Uterus (tissue), 3 donors: ENCODE measurements at regions not wholly inside any gene's neighbourhood (a gene's known extent, or its start where the extent isn't known, plus 50 kb on each side); places are given as distances from the start of the nearest gene placed in this dataset.

ENCODE experiments used
- DNase-seq, 2 donors: peaks; one replicate each; pipeline ENCODE4 v3.0.0-alpha.2; 2019 to 2020
- H3K27ac ChIP-seq, 2 donors: fragments of 200-600 bp; sonication (generic); 1 replicate in 1 of 2; 2 replicates in 1 of 2; pipeline ENCODE4 v1.5.1; 2016 to 2018
- H3K27me3 ChIP-seq, 2 donors: fragments of 200-600 bp; sonication (generic); one replicate each; pipeline ENCODE4 v1.5.1; 2018 to 2019; ENCODE audit warnings: control low read depth in 1 of 2
- H3K36me3 ChIP-seq, 2 donors: fragments of 200-600 bp; sonication (generic); one replicate each; pipeline ENCODE4 v1.5.1; 2019; ENCODE audit warnings: control low read depth in 1 of 2
- H3K4me1 ChIP-seq, 2 donors: fragments of 200-600 bp; sonication (generic); one replicate each; pipeline ENCODE4 v1.5.1; 2018 to 2019; ENCODE audit warnings: control low read depth in 1 of 2
- H3K4me3 ChIP-seq, 2 donors: fragments of 200-600 bp; sonication (generic); 1 replicate in 1 of 2; 2 replicates in 1 of 2; pipeline ENCODE4 v1.5.1; 2018 to 2019; ENCODE audit warnings: mild to moderate bottlenecking in 1 of 2
- H3K9me3 ChIP-seq, 2 donors: fragments of 200-600 bp; sonication (generic); one replicate each; pipeline ENCODE4 v1.5.1; 2019; ENCODE audit warnings: control low read depth in 1 of 2
- CTCF ChIP-seq, 4 experiments: fragments of 200-600 bp in 2 of 4; fragments of 450-650 bp in 2 of 4; sonication (generic) in 2 of 4; IDR thresholded peaks; one replicate each; pipeline ENCODE4 v1.5.1; 2016 to 2019; ENCODE audit warnings: antibody characterized with exemption in 4 of 4, mild to moderate bottlenecking in 2 of 4, moderate library complexity in 1 of 4
- POLR2A ChIP-seq, 2 donors: fragments of 450-650 bp; IDR thresholded peaks; one replicate each; pipeline ENCODE4 v1.6.1; 2016; ENCODE audit warnings: antibody characterized with exemption in 2 of 2, mild to moderate bottlenecking in 1 of 2, moderate library complexity in 1 of 2
- intact Hi-C: fragments of 100-400 bp; cut with DNase I; formaldehyde crosslinking; loops from one replicate; pipeline ENCODE4 v1.15.1; 2023; ENCODE audit warnings: low total_unique reads
- donor health status: DM: yes; HTN: yes; CAD: no.

GRCh38 chr12:83619973-83620372 is 933.3 kb downstream of the TMTC2 start:
- TF ChIP-seq POLR2A (IDR thresholded peaks at IDR 0.05) (no peak), CTCF (IDR thresholded peaks at IDR 0.05) (no peak)
- intact Hi-C loops = no loop called here
- H3K27me3 ChIP-seq = no peaks in the 10 kb centered on the region
- no peaks in the 10 kb centered on the region for H3K36me3 ChIP-seq
- no peak overlapping the region for H3K4me3 ChIP-seq
- no peak overlapping the region for H3K27ac ChIP-seq
- no peaks in the 10 kb centered on the region for H3K9me3 ChIP-seq
- no peaks in the 10 kb centered on the region for H3K4me1 ChIP-seq
- DNase-seq = no peak

- no peak overlapping the region for H3K4me3 ChIP-seq
- intact Hi-C loops = no loop called here
- no peaks in the 10 kb centered on the region for H3K36me3 ChIP-seq
- no peak for TF ChIP-seq POLR2A (IDR thresholded peaks at IDR 0.05)
- no peak for TF ChIP-seq CTCF (IDR thresholded peaks at IDR 0.05)
- DNase-seq = no peak
- H3K27ac ChIP-seq = no peak overlapping the region
- H3K4me1 ChIP-seq = no peaks in the 10 kb centered on the region
- no peaks in the 10 kb centered on the region for H3K9me3 ChIP-seq
- no peaks in the 10 kb centered on the region for H3K27me3 ChIP-seq
These were observed 928.4 kb downstream of the TMTC2 start for GRCh38 chr12:83615152-83615551.

- no peak for DNase-seq
- intact Hi-C loops = no loop called here
- no peaks in the 10 kb centered on the region for H3K27me3 ChIP-seq
These were observed 926.9 kb downstream of the TMTC2 start for GRCh38 chr12:83613586-83614110.

GRCh38 chr12:83603106-83603505 is 916.4 kb downstream of the TMTC2 start:
- no peak for DNase-seq
- H3K27ac ChIP-seq = no peak overlapping the region
- no peak overlapping the region for H3K4me3 ChIP-seq
- H3K36me3 ChIP-seq = no peaks in the 10 kb centered on the region
- intact Hi-C loops = no loop called here
- no peaks in the 10 kb centered on the region for H3K4me1 ChIP-seq
- H3K9me3 ChIP-seq = peaks cover 0 to 7% of the 10 kb centered on the region in 2 donors
- H3K27me3 ChIP-seq = no peaks in the 10 kb centered on the region
- TF ChIP-seq CTCF (IDR thresholded peaks at IDR 0.05) (no peak), POLR2A (IDR thresholded peaks at IDR 0.05) (no peak)

More at GRCh38 chr12:83613586-83614110, 926.9 kb downstream of the TMTC2 start:
- Histone ChIP-seq H3K4me1 (no peaks in the 10 kb centered on the region), H3K27ac (no peak overlapping the region), H3K36me3 (no peaks in the 10 kb centered on the region), H3K9me3 (no peaks in the 10 kb centered on the region), H3K4me3 (no peak overlapping the region)
- TF ChIP-seq POLR2A (IDR thresholded peaks at IDR 0.05) (no peak), CTCF (IDR thresholded peaks at IDR 0.05) (no peak)

- no peak overlapping the region for H3K4me3 ChIP-seq
- no peak overlapping the region for H3K27ac ChIP-seq
- intact Hi-C loops = no loop called here
- H3K36me3 ChIP-seq = no peaks in the 10 kb centered on the region
- no peak for TF ChIP-seq CTCF (IDR thresholded peaks at IDR 0.05)
- no peak for TF ChIP-seq POLR2A (IDR thresholded peaks at IDR 0.05)
- DNase-seq = no peak
- H3K4me1 ChIP-seq = no peaks in the 10 kb centered on the region
- H3K27me3 ChIP-seq = no peaks in the 10 kb centered on the region
- no peaks in the 10 kb centered on the region for H3K9me3 ChIP-seq
These were observed 888.6 kb downstream of the TMTC2 start for GRCh38 chr12:83575326-83575725.
